ENCODE measurements at regions not wholly inside any gene's neighbourhood (a gene's known extent, or its start where the extent isn't known, plus 50 kb on each side); places are given as distances from the start of the nearest gene placed in this dataset.

DNA sequence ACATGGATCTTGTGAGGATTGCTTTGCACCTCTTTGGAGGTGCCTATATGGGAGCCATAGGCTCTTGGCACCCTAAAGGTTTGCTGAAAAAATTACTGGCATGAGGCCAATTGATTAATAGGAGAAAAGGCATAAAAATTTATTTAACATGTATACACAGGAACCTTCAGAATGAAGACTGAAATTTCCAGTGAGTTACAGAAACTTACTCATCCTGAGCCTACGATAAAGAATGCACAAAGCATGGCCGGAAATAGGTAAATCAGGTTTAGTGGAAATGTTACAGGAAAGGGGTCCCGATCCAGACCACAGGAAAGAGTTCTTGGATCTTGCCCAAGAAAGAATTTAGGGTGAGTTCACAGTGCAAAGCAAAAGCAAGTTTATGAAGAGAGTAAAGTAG, 625.3 kb downstream of the MMUT start:
- TF ChIP-seq EZH2 (IDR thresholded peaks at IDR 0.05; ENCODE audit: low read length): no peak
- TF ChIP-seq CTCF (optimal IDR thresholded peaks at IDR 0.05 in 1 of 3, IDR thresholded peaks at IDR 0.05 in 1 of 3, conservative IDR thresholded peaks at IDR 0.05 in 1 of 3; ENCODE audit: extremely low read depth in 1 of 3, insufficient read depth in 2 of 3, low read length in 3 of 3): no peak

Measured in keratinocyte (primary cell).